BJ (cell line): ENCODE measurements at regions not wholly inside any gene's neighbourhood (a gene's known extent, or its start where the extent isn't known, plus 50 kb on each side); places are given as distances from the start of the nearest gene placed in this dataset.

Experiments used
- CTCF ChIA-PET: fragments of 350-600 bp; formaldehyde crosslinking; extraction: SDS; loops from one replicate; lab custom pipeline; 2021; ENCODE audit warnings: antibody characterized with exemption, inconsistent platforms; lab: Yijun Ruan, JAX
- POLR2A ChIA-PET: fragments of 300-600 bp; sonication (Branson Sonifier 250); formaldehyde crosslinking; extraction: SDS; loops from one replicate; lab custom pipeline; 2021; ENCODE audit warnings: antibody characterized with exemption; lab: Charles Lee
- DNase-seq: peaks from one replicate; pipeline ENCODE4 v3.0.0-alpha.2; 2011; ENCODE audit warnings: low read depth
- H3K27me3 ChIP-seq: 2 replicates; pipeline ENCODE4 v1.6.0; 2011; ENCODE audit warnings: low read length; ENCODE audit not compliant: control insufficient read depth, insufficient read depth
- H3K36me3 ChIP-seq: 2 replicates; pipeline ENCODE4 v1.5.1; 2011; ENCODE audit warnings: low read length; ENCODE audit not compliant: control insufficient read depth, insufficient read depth
- H3K4me3 ChIP-seq: 2 replicates; pipeline ENCODE4 v1.5.1; 2011; ENCODE audit warnings: low read depth, mild to moderate bottlenecking, control low read depth, low read length
- CTCF ChIP-seq: IDR thresholded peaks from 2 replicates; pipeline ENCODE4 v1.5.1; 2011; ENCODE audit warnings: low read depth, mild to moderate bottlenecking, control low read depth, inconsistent platforms, low read length, moderate library complexity; ENCODE audit not compliant: insufficient read depth

GRCh38 chr3:148229107-148229506, 468.6 kb upstream of the AGTR1 start:
- DNase-seq = no peak
- Histone ChIP-seq H3K27me3 (no peaks in the 10 kb centered on the region), H3K36me3 (no peaks in the 10 kb centered on the region), H3K4me3 (no peak overlapping the region)
- no peak for TF ChIP-seq CTCF
- POLR2A ChIA-PET = no interaction called here
- CTCF ChIA-PET = no interaction called here

GRCh38 chr3:148230473-148230872, 467.2 kb upstream of the AGTR1 start:
- no peaks in the 10 kb centered on the region for H3K36me3 ChIP-seq
- POLR2A ChIA-PET = no interaction called here
- TF ChIP-seq CTCF = no peak
- CTCF ChIA-PET = no interaction called here
- DNase-seq = no peak
- no peaks in the 10 kb centered on the region for H3K27me3 ChIP-seq
- no peak overlapping the region for H3K4me3 ChIP-seq

- Histone ChIP-seq H3K27me3 (no peaks in the 10 kb centered on the region), H3K36me3 (no peaks in the 10 kb centered on the region), H3K4me3 (no peak overlapping the region)
- DNase-seq = no peak
- TF ChIP-seq CTCF = no peak
- ChIA-PET CTCF (no interaction called here), POLR2A (no interaction called here)
Observed at GRCh38 chr3:148232389-148232788, 465.3 kb upstream of the AGTR1 start.

- no peak for DNase-seq
- Histone ChIP-seq H3K4me3 (no peak overlapping the region), H3K36me3 (no peaks in the 10 kb centered on the region), H3K27me3 (no peaks in the 10 kb centered on the region)
- POLR2A ChIA-PET = no interaction called here
- no peak for TF ChIP-seq CTCF
- CTCF ChIA-PET = no interaction called here
Observed at GRCh38 chr3:148233403-148233802, 464.3 kb upstream of the AGTR1 start.

GRCh38 chr3:148234536-148234935, 463.2 kb upstream of the AGTR1 start:
- POLR2A ChIA-PET = no interaction called here
- CTCF ChIA-PET = interaction anchor here (0.6 kb wide), 1 partner anchor 696 kb away, joined by 5 read pairs; no protein-coding TSS in a partner anchor
- no peak for DNase-seq
- no peak overlapping the region for H3K4me3 ChIP-seq
- no peaks in the 10 kb centered on the region for H3K36me3 ChIP-seq
- no peak for TF ChIP-seq CTCF
- H3K27me3 ChIP-seq = no peaks in the 10 kb centered on the region
